H1 (cell line): ENCODE measurements at regions not wholly inside any gene's neighbourhood (a gene's known extent, or its start where the extent isn't known, plus 50 kb on each side); places are given as distances from the start of the nearest gene placed in this dataset.

Experiments
- CTCF ChIA-PET: fragments of 300-600 bp; sonication (Branson Sonifier 250); formaldehyde crosslinking; loops from one replicate; lab custom pipeline; 2021; ENCODE audit not compliant: partially characterized antibody; lab: Charles Lee
- POLR2A ChIA-PET: fragments of 300-600 bp; sonication (Branson Sonifier 250); formaldehyde crosslinking; loops from one replicate; lab custom pipeline; 2021; ENCODE audit warnings: inconsistent platforms; ENCODE audit not compliant: partially characterized antibody; lab: Charles Lee
- DNase-seq, 2 experiments: peaks; one replicate each; pipeline versions ENCODE4 v3.0.0 to v3.0.0-alpha.2; 2010 to 2022; ENCODE audit warnings: low spot score in 2 of 2, low read depth in 1 of 2, mixed read lengths in 1 of 2
- FAIRE-seq: peaks from 2 replicates; lab custom pipeline; 2011; peaks lifted over from hg19 to GRCh38; lab: Jason Lieb, UNC
- H2AFZ ChIP-seq: 2 replicates; pipeline ENCODE4 v1.8.1; 2012; ENCODE audit warnings: low read length, inconsistent platforms
- H2AK5ac ChIP-seq: 2 replicates; pipeline ENCODE4 v1.6.1; 2013; ENCODE audit warnings: low read depth, low read length
- H2BK120ac ChIP-seq: replicated peaks from 2 replicates; pipeline ENCODE3; 2013; ENCODE audit warnings: low read depth, low read length, inconsistent platforms
- H2BK12ac ChIP-seq: 2 replicates; pipeline ENCODE4 v1.6.1; 2013; ENCODE audit warnings: low read depth, low read length
- H2BK15ac ChIP-seq: 2 replicates; pipeline ENCODE4 v1.6.1; 2013; ENCODE audit warnings: low read length
- H2BK20ac ChIP-seq: 2 replicates; pipeline ENCODE4 v1.6.1; 2013; ENCODE audit warnings: low read length
- H2BK5ac ChIP-seq: 2 replicates; pipeline ENCODE4 v1.6.1; 2013; ENCODE audit warnings: low read depth, low read length
- H3K14ac ChIP-seq: 2 replicates; pipeline ENCODE4 v1.6.1; 2013; ENCODE audit warnings: inconsistent platforms; ENCODE audit not compliant: insufficient read length
- H3K18ac ChIP-seq: 2 replicates; pipeline ENCODE4 v1.6.1; 2013; ENCODE audit warnings: low read length; ENCODE audit errors: extremely low read depth
- H3K23ac ChIP-seq: 2 replicates; pipeline ENCODE4 v1.6.1; 2013; ENCODE audit warnings: inconsistent platforms; ENCODE audit not compliant: insufficient read length
- H3K23me2 ChIP-seq: 2 replicates; pipeline ENCODE4 v1.6.1; 2013; ENCODE audit warnings: low read depth, low read length
- H3K27ac ChIP-seq: 2 replicates; pipeline ENCODE4 v1.6.1; 2011; ENCODE audit warnings: low read depth, low read length, inconsistent platforms
- H3K27me3 ChIP-seq, 4 experiments: replicated peaks in 1 of 4; 1 replicate in 1 of 4; 2 replicates in 3 of 4; pipeline versions ENCODE4 v1.6.1 to v1.8.1; 2011 to 2013; ENCODE audit warnings: low read length in 3 of 4, mild to moderate bottlenecking in 3 of 4, inconsistent platforms in 2 of 4, mixed read lengths in 2 of 4, moderate library complexity in 1 of 4; ENCODE audit not compliant: control insufficient read depth in 3 of 4, insufficient read depth in 3 of 4; ENCODE audit errors: extremely low read depth in 1 of 4
- H3K36me3 ChIP-seq, 4 experiments: 2 replicates each; pipeline versions ENCODE4 v1.6.1 to v1.8.1; 2011 to 2013; ENCODE audit warnings: mild to moderate bottlenecking in 4 of 4, low read length in 3 of 4, moderate library complexity in 2 of 4, control low read depth in 1 of 4, inconsistent platforms in 1 of 4; ENCODE audit not compliant: insufficient read depth in 4 of 4, control insufficient read depth in 2 of 4
- H3K4ac ChIP-seq: replicated peaks from 2 replicates; pipeline ENCODE3; 2013; ENCODE audit warnings: low read length, low read depth, mixed read lengths, inconsistent platforms; ENCODE audit not compliant: insufficient read length
- H3K4me1 ChIP-seq, 4 experiments: replicated peaks in 1 of 4; 1 replicate in 1 of 4; 2 replicates in 3 of 4; pipeline versions ENCODE4 v1.6.1 to v1.8.1; 2011 to 2013; ENCODE audit warnings: low read length in 3 of 4, inconsistent platforms in 2 of 4, mixed read lengths in 1 of 4; ENCODE audit not compliant: insufficient read depth in 4 of 4, control insufficient read depth in 3 of 4
- H3K4me2 ChIP-seq, 2 experiments: 2 replicates each; pipeline versions ENCODE4 v1.6.1 to v1.8.1; 2011 to 2013; ENCODE audit warnings: low read depth in 2 of 2, low read length in 2 of 2, control low read depth in 1 of 2, inconsistent platforms in 1 of 2, mild to moderate bottlenecking in 1 of 2; ENCODE audit not compliant: insufficient read depth in 1 of 2
- H3K4me3 ChIP-seq, 4 experiments: fragments of 200-600, 300-600 bp in 1 of 4; sonication (generic), shearing (Covaris generic), sonication (Bioruptor Twin) in 1 of 4; 2 replicates each; pipeline versions ENCODE4 v1.5.1 to v1.8.1; 2011 to 2016; ENCODE audit warnings: low read length in 4 of 4, low read depth in 3 of 4, control low read depth in 2 of 4, inconsistent platforms in 2 of 4, mild to moderate bottlenecking in 2 of 4, mixed read lengths in 1 of 4, moderate library complexity in 1 of 4; ENCODE audit not compliant: insufficient read depth in 2 of 4; ENCODE audit errors: extremely low read depth in 1 of 4
- H3K56ac ChIP-seq: replicated peaks from 2 replicates; pipeline ENCODE3; 2013; ENCODE audit warnings: low read depth, mild to moderate bottlenecking, mixed read lengths, low read length, inconsistent platforms; ENCODE audit not compliant: insufficient read length
- H3K79me1 ChIP-seq: 2 replicates; pipeline ENCODE4 v1.6.1; 2013; ENCODE audit warnings: low read depth, low read length, control low read depth
- H3K79me2 ChIP-seq, 2 experiments: 2 replicates each; pipeline versions ENCODE4 v1.6.1 to v1.8.1; 2012 to 2013; ENCODE audit warnings: low read length in 2 of 2, mild to moderate bottlenecking in 2 of 2, inconsistent platforms in 1 of 2; ENCODE audit not compliant: insufficient read depth in 2 of 2, control insufficient read depth in 1 of 2
- H3K9ac ChIP-seq, 4 experiments: replicated peaks in 1 of 4; 1 replicate in 1 of 4; 2 replicates in 3 of 4; pipeline versions ENCODE4 v1.6.1 to v1.8.1; 2011 to 2013; ENCODE audit warnings: low read depth in 3 of 4, low read length in 3 of 4, control low read depth in 2 of 4, mild to moderate bottlenecking in 2 of 4, moderate library complexity in 2 of 4, inconsistent platforms in 1 of 4; ENCODE audit errors: extremely low read depth in 1 of 4
- H3K9me3 ChIP-seq, 2 experiments: 2 replicates each; pipeline versions ENCODE4 v1.6.1 to v1.8.1; 2012 to 2013; ENCODE audit warnings: mild to moderate bottlenecking in 2 of 2, moderate library complexity in 2 of 2, control low read depth in 1 of 2, inconsistent platforms in 1 of 2, low read depth in 1 of 2, low read length in 1 of 2, mixed read lengths in 1 of 2; ENCODE audit not compliant: insufficient read depth in 2 of 2
- H4K20me1 ChIP-seq, 2 experiments: replicated peaks in 1 of 2; 2 replicates each; pipeline versions ENCODE3 to v1.8.1; 2011 to 2013; ENCODE audit warnings: inconsistent platforms in 2 of 2, low read length in 2 of 2, mild to moderate bottlenecking in 1 of 2; ENCODE audit not compliant: insufficient read depth in 2 of 2, control insufficient read depth in 1 of 2
- H4K5ac ChIP-seq: 2 replicates; pipeline ENCODE4 v1.6.1; 2013; ENCODE audit warnings: low read length, low read depth, mixed read lengths, inconsistent platforms; ENCODE audit not compliant: insufficient read length
- H4K8ac ChIP-seq: 2 replicates; pipeline ENCODE4 v1.8.0; 2013; ENCODE audit warnings: mild to moderate bottlenecking, moderate library complexity, low read length, inconsistent platforms; ENCODE audit not compliant: insufficient read depth; ENCODE audit errors: extremely low read depth
- H4K91ac ChIP-seq: replicated peaks from 2 replicates; pipeline ENCODE3; 2013; ENCODE audit warnings: low read length, mixed read lengths, inconsistent platforms; ENCODE audit not compliant: insufficient read length
- BACH1 ChIP-seq: IDR thresholded peaks from 2 replicates; pipeline ENCODE4 v1.6.1; 2012; ENCODE audit warnings: low read length, improper control_type of control experiment
- FOSL1 ChIP-seq: IDR thresholded peaks from 2 replicates; pipeline ENCODE4 v1.6.1; 2011; ENCODE audit warnings: mild to moderate bottlenecking, low read depth, low read length, moderate library complexity; ENCODE audit not compliant: insufficient read depth
- MAFK ChIP-seq: IDR thresholded peaks from 2 replicates; pipeline ENCODE4 v1.6.1; 2012; ENCODE audit warnings: low read depth, mild to moderate bottlenecking, improper control_type of control experiment, low read length
- RFX5 ChIP-seq: IDR thresholded peaks from 2 replicates; pipeline ENCODE4 v1.6.1; 2011; ENCODE audit warnings: low read depth, low read length, improper control_type of control experiment, borderline replicate concordance
- SIRT6 ChIP-seq: IDR thresholded peaks from one replicate; pipeline ENCODE4 v1.7.1; 2012; ENCODE audit warnings: low read length, inconsistent platforms
- USF2 ChIP-seq: IDR thresholded peaks from 2 replicates; pipeline ENCODE4 v1.6.1; 2011; ENCODE audit warnings: low read length, improper control_type of control experiment
- WGBS, 2 experiments: shearing (Covaris generic) in 1 of 2; methylation state at CpG; one replicate each; pipeline versions ENCODE4 v1.1.6 to v1.1.7; 2013 to 2015; ENCODE audit warnings: low lambda C conversion rate in 2 of 2, mixed read lengths in 2 of 2, inconsistent platforms in 1 of 2, low coverage in 1 of 2, missing lambda C conversion rate in 1 of 2; ENCODE audit not compliant: insufficient replicate concordance in 2 of 2, insufficient coverage in 1 of 2, insufficient read length in 1 of 2; ENCODE audit errors: extremely low coverage in 1 of 2, missing lambda C conversion rate in 1 of 2; 5-methylcytosine and 5-hydroxymethylcytosine counted together

- Histone ChIP-seq H3K56ac (no peak overlapping the region), H3K4me3 (no peak overlapping the region), H3K23ac (no peak overlapping the region), H2BK20ac (no peak overlapping the region), H3K36me3 (no peaks in the 10 kb centered on the region), H3K27ac (no peak overlapping the region), H3K9me3 (peaks cover 0 to 5% of the 10 kb centered on the region in 2 experiments; a peak in 1 of 4 replicates), H4K8ac (no peak overlapping the region), H3K27me3 (no peaks in the 10 kb centered on the region; a peak in 1 of 7 replicates), H2BK12ac (no peak overlapping the region), H4K91ac (no peak overlapping the region), H2AFZ (no peak overlapping the region), H2BK15ac (no peak overlapping the region), H3K14ac (no peak overlapping the region), H3K79me1 (no peaks in the 10 kb centered on the region), H3K4me1 (peaks cover 0 to 2% (median 0%) of the 10 kb centered on the region in 4 experiments; a peak in 1 of 7 replicates), H3K79me2 (no peaks in the 10 kb centered on the region), H3K18ac (no peak overlapping the region), H3K9ac (no peak overlapping the region), H3K4ac (no peak overlapping the region), H2AK5ac (no peak overlapping the region), H3K23me2 (no peaks in the 10 kb centered on the region), H2BK120ac (no peak overlapping the region), H3K4me2 (no peak overlapping the region), H4K20me1 (no peaks in the 10 kb centered on the region), H4K5ac (no peak overlapping the region), H2BK5ac (no peak overlapping the region)
- FAIRE-seq (no peak), DNase-seq (no peak)
- WGBS, 2 experiments, result 91% methylated on average over 7 of the region's 7 CpGs; no CpG with 5 or more reads in 1 of the 2 experiments
- CTCF ChIA-PET, result interaction anchor here (1.2 to 1.5 kb wide), 2 partner anchors 11 to 15 kb away, joined by 3 to 4 read pairs; no protein-coding TSS in a partner anchor
- no peak for TF ChIP-seq SIRT6
- no peak for TF ChIP-seq FOSL1
- no peak for TF ChIP-seq USF2
- TF ChIP-seq RFX5, result no peak
- no peak for TF ChIP-seq MAFK
- TF ChIP-seq BACH1, result no peak
- POLR2A ChIA-PET, result interaction anchor here (0.6 kb wide), 1 partner anchor 14 kb away, joined by 3 read pairs; no protein-coding TSS in a partner anchor
These were observed 192.4 kb upstream of the PRDM1 start for GRCh38 chr6:105893741-105894140.
